Renal cortex interstitium (tissue), 11 donors: ENCODE measurements at regions not wholly inside any gene's neighbourhood (a gene's known extent, or its start where the extent isn't known, plus 50 kb on each side); places are given as distances from the start of the nearest gene placed in this dataset.

Source experiments
- DNase-seq, 11 donors: peaks; one replicate each; pipeline ENCODE4 v3.0.0-alpha.2; 2013; ENCODE audit warnings: low read depth in 9 of 11, low spot score in 4 of 11; ENCODE audit errors: extremely low read depth in 1 of 11

DNA sequence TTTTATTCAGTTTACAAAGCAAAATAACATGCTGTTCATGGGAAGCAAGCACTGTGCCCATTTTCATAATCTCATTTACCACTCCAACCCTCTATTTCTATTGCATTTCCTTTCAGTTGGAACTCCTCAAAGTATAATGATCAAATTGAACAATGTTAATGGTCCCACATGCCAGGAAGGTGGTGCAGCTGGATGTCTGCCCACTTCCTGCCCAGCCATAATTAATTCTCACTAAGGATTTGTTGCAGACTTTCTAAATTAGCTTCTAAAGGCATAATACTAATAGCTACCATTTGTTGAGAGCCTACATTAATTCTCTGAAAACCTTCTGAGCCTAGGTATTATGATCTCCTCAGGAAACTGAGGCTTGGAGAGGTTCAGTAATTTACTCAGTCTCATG, 316.1 kb upstream of the TPM1 start:
- no peak for DNase-seq

- DNase-seq = no peak
These were observed 315.0 kb upstream of the TPM1 start for GRCh38 chr15:62727501-62727900.

DNA sequence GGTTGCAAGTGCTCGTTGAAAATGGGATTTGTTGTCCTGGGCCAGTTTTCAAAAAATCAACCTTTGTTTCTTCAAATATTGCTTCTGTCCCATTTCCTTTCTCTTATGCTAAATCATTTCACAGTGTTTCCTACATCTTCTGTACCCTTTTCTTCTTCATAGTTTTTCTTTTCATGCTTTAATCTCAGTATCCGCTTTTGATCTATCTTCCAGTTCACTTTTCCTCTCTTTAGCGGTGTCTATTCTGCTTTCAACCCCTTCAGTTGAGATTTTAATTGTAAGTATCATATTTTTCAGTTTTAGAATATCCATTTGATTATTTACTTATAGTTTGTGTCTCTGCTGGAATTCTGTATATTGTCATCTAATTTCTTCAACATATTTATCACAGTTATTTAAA, 311.7 kb upstream of the TPM1 start:
- no peak for DNase-seq

GRCh38 chr15:62732078-62732477, 310.5 kb upstream of the TPM1 start:
- no peak for DNase-seq

- no peak for DNase-seq
These were observed 307.8 kb upstream of the TPM1 start for GRCh38 chr15:62734706-62735105.

DNA sequence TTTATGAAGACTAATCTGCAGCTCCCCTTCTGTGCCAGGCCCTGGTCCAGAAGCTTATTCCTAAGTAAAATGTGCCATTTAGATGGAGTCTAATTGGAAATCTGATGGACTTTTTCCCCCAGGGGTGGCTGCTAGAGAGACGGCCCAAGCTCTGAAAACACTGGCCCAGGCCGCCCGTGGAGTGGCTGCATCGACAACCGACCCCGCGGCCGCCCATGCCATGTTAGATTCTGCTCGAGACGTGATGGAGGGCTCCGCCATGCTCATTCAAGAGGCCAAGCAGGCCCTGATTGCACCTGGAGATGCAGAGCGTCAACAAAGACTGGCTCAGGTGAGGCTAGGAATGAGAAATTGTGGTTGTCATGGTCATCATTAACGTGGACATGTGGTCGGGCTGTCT, 305.8 kb upstream of the TPM1 start:
- no peak for DNase-seq

DNA sequence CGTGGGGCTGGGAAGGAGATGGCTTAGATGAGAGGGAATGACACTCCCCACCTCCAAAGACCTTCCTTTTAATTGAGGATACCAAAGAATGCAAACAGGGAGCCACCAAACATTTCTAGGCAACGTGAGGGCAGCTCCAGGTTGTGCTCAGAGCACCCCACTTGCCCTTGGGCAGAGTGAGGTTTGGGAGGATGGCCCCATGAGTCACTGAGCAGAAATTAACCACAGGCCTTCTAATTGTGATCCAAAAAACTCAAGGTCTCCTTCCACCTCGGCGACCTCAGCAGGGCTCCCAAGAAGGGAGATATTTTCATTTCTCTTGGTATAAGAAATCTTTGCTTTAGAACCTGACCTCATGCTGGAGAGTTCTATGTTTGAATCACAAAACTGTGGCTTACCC, 305.0 kb upstream of the TPM1 start:
- DNase-seq = no peak

DNA sequence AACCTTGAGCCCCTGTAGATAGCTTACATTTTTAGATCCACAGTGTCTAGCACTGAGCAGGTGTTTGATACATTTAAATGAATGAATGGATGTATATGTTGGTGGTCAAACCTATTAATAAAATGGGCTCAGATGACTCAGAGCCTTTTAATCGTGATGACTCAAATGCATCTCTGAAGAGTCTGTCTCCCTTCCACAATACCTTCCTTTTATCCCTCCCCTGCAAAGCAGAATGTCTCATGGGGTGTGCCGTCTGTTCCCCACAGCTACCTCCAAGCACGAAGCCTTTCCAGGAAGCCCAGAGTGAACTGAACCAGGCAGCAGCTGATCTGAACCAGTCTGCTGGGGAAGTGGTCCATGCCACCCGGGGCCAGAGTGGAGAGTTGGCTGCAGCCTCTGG, 303.5 kb upstream of the TPM1 start:
- DNase-seq = no peak

GRCh38 chr15:62739507-62739906, 303.0 kb upstream of the TPM1 start:
- no peak for DNase-seq

GRCh38 chr15:62740141-62741004, 302.2 kb upstream of the TPM1 start:
- no peak for DNase-seq

DNA sequence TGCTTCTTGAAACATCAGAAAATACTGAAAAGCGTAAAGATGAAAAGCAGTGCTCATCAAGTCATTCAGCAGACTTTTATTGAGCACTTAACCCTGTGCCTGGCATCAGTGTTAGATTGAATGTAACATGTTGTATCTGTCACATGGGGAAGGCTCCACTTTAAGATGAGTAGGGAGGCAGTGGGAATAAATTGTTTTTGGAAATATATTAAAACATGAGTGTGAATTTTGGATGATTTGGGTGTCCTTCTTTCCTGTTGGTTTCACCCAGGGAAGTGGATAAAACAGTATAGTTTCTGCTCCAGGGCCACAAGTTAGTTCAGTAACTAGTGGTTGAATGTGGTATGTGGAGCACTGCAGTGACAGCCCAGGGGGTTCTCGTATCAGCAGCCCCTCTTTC, 301.4 kb upstream of the TPM1 start:
- DNase-seq = no peak

GRCh38 chr15:62742409-62743171, 300.0 kb upstream of the TPM1 start:
- peak in 7 of 11 donors; percentile 46 to 68 (median 60) for DNase-seq

DNA sequence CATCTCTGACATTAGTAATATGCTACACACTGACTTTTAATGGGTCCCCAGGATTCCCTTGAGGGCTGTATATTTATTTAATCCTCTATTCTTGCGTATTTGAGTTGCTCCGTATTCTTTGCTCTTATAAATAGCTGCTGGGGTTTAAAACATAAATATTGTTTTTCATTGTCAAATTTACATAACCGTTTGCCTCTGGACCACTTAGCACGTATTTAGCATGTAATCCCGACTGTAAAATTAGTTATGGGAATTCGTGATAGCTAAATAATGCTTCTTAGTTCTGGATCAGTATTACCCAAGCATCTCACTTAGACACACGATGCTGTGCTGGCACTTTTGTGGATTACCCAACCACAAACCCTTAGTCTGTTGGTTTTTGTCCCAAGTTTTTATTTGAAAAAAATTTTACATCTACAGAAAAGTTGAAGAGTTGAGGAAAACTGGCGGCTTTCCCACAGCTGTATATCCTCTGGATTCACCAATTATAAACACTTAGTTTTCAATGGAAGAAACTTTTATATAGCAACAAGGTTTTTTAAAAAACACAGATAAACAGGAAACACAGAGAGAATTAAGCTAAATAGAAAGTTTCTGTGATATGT, 296.8 kb upstream of the TPM1 start:
- DNase-seq = no peak

GRCh38 chr15:62748196-62748595, 294.4 kb upstream of the TPM1 start:
- DNase-seq = no peak

- peak in 1 of 11 donors; percentile 69 for DNase-seq
These were observed 293.3 kb upstream of the TPM1 start for GRCh38 chr15:62749036-62749815.

GRCh38 chr15:62750471-62750870, 292.1 kb upstream of the TPM1 start:
- DNase-seq = no peak

DNA sequence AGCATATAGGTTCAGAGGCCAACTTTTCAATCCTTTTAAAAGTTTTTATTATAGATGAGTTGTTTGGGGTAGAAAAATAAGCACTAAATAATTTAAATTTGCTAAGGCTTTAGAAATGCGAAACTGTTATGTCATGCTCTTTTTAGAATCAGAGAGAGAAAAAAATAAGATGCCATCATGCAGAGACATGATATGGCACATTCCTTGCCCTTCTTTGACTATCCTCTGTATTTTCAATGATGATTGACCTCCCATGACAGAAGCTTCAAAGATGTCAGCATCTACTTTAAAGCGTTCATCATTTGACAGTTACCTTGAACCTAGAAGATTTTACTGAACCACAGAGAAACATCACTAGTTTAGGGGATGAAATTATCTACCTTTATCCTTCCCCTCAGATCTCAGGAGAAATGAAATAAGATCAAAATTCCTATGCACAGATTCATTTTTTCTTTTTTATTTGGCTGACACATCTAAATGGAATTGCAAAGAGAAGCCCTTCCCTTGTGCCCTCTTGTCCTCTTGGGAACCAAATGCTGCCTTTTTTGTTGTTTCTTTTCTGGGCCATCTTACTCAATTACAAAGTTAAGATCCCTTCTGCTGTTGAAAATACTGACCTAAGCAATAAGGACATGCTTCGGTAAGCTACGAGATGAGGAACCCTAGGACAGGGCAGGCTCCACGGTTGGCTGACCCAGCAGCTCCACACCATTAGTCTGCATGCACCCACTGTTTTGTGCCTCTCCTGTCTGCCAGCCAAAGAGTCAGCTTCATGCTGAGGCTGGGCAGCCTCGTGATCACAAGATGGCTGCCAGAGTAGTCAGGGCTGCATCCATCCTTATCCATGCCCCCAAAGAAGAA, 289.7 kb upstream of the TPM1 start:
- no peak for DNase-seq

DNA sequence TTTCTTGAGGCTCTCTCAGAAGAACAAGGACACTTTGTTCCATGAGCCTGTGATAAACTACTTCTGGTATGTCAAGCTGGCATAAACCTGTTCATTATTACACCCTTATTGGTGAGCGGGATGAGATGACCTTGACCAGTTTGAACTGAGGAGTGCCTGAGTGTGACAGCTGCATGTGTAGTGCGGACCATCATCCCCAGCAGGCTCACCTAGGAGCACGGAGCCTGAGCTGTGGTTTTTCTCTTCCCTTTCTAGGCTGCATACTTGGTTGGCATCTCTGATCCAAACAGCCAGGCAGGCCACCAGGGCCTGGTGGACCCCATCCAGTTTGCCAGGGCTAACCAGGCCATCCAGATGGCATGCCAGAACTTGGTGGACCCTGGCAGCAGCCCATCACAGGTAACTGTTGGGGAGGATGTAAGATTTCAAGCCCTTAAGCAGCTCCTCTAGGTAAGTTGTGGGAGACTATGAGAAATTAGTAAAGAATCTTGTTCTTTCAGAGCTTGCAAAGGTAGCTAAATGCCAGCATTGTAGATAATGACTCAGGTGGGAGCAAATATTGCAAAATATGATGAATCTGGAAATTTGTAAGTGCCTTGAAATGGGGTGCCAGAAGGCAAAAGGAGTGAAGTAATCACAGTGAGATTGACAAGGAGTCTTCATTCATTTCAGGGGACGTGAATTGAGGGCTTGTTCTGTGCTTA, 288.9 kb upstream of the TPM1 start:
- DNase-seq = no peak
